Activated CD8-positive, alpha-beta T cell treated with anti-CD3 and anti-CD28 coated beads, Interleukin-2, amount 10 ng/mL, durations not matched to agents 7 days and 5 days (primary cell): ENCODE measurements at regions not wholly inside any gene's neighbourhood (a gene's known extent, or its start where the extent isn't known, plus 50 kb on each side); places are given as distances from the start of the nearest gene placed in this dataset.

Experiments
- ATAC-seq: fragments of 150-1000 bp; cut with Tn5 transposase; one replicate; pipeline ENCODE4 v1.10.0; 2021; ENCODE audit warnings: moderate library complexity
- CTCF ChIA-PET: fragments of 350-600 bp; sonication (Branson Sonifier 250); formaldehyde crosslinking; loops from one replicate; lab custom pipeline; 2021; ENCODE audit warnings: antibody characterized with exemption; lab: Charles Lee
- POLR2A ChIA-PET: fragments of 350-600 bp; sonication (Branson Sonifier 250); formaldehyde crosslinking; loops from one replicate; lab custom pipeline; 2021; ENCODE audit warnings: antibody characterized with exemption; lab: Charles Lee
- DNase-seq: peaks from one replicate; pipeline ENCODE4 v3.0.0-alpha.2; 2020
- H3K27ac Mint-ChIP-seq: one replicate; pipeline ENCODE4 v1.8.0; 2021; ENCODE audit warnings: mild to moderate bottlenecking, mixed read lengths
- H3K27me3 Mint-ChIP-seq: one replicate; pipeline ENCODE4 v1.8.0; 2021; ENCODE audit warnings: low read depth, mixed read lengths
- H3K36me3 Mint-ChIP-seq: one replicate; pipeline ENCODE4 v1.8.0; 2021; ENCODE audit warnings: low read depth, mixed read lengths
- H3K4me1 Mint-ChIP-seq: one replicate; pipeline ENCODE4 v1.8.0; 2021; ENCODE audit warnings: low read depth, mixed read lengths
- H3K4me3 Mint-ChIP-seq: one replicate; pipeline ENCODE4 v1.8.0; 2021; ENCODE audit warnings: mild to moderate bottlenecking, mixed read lengths
- H3K9me3 Mint-ChIP-seq: one replicate; pipeline ENCODE4 v1.8.0; 2022; ENCODE audit warnings: mixed read lengths; ENCODE audit not compliant: insufficient read depth

- no peak for ATAC-seq
- Mint-ChIP-seq H3K9me3 (no peaks in the 10 kb centered on the region), H3K4me1 (no peaks in the 10 kb centered on the region), H3K27ac (no peak overlapping the region), H3K4me3 (no peak overlapping the region), H3K36me3 (no peaks in the 10 kb centered on the region), H3K27me3 (no peaks in the 10 kb centered on the region)
- ChIA-PET CTCF (no interaction called here), POLR2A (no interaction called here)
- DNase-seq = no peak
Measured at GRCh38 chr9:107815782-107816560, 326.4 kb upstream of the KLF4 start.

DNA sequence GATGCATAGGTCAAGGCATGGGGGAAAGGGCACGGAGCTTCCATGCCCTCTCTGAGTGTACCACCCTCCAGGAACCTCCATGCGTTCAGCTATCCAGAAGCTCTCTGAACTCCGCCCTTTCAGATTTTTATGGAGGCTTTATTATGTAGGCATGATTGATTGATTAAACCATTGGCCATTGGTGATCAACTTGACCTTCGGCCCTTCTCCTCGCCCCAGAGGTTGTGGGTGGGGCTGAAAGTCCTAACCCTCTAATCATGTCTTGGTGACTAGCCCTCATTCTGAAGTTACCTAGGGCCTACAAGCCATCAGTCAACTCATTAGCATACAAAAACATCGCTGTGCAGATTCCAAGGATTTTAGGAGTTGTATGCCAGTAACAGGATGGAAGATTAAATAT, 323.7 kb upstream of the KLF4 start:
- Mint-ChIP-seq H3K36me3 (no peaks in the 10 kb centered on the region), H3K4me3 (no peak overlapping the region)

DNA sequence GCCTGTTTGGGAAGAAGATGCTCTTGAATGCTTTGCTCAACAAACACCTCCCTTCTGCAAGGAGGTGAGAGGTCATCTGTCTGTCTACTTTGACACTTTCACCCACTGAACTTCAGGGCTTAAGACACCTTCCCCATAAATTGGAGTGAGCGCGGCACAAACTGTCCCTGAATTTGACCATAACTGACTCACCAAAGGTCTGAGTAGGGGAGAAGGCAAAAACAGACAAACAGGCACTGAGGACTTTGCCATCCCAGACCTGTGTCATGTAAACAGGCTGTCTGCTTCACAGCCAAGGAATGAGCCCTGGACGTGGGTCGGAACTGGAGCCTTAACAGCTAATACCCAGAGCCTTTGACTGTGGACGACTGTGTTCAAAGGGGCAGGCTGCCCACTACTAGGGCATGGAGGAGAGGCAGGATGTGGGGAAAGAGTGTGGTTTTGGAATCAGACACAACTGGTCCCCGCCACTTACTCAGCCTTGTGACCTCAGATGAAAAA, 320.9 kb upstream of the KLF4 start:
- H3K9me3 Mint-ChIP-seq = no peaks in the 10 kb centered on the region
- DNase-seq (no peak), ATAC-seq (no peak)
- H3K36me3 Mint-ChIP-seq = no peaks in the 10 kb centered on the region
- ChIA-PET CTCF (no interaction called here), POLR2A (no interaction called here)
- no peak overlapping the region for H3K4me3 Mint-ChIP-seq
- H3K27ac Mint-ChIP-seq = no peak overlapping the region
- no peaks in the 10 kb centered on the region for H3K27me3 Mint-ChIP-seq
- H3K4me1 Mint-ChIP-seq = no peaks in the 10 kb centered on the region

More for the DNA sequence above, 323.7 kb upstream of the KLF4 start:
- no peak for ATAC-seq
- H3K9me3 Mint-ChIP-seq = no peaks in the 10 kb centered on the region
- H3K4me1 Mint-ChIP-seq = no peaks in the 10 kb centered on the region
- H3K27me3 Mint-ChIP-seq = no peaks in the 10 kb centered on the region
- DNase-seq = no peak
- H3K27ac Mint-ChIP-seq = no peak overlapping the region
- CTCF ChIA-PET = no interaction called here
- POLR2A ChIA-PET = no interaction called here

GRCh38 chr9:107809871-107810460, 320.4 kb upstream of the KLF4 start:
- no peaks in the 10 kb centered on the region for H3K36me3 Mint-ChIP-seq
- DNase-seq (no peak), ATAC-seq (no peak)
- H3K27me3 Mint-ChIP-seq = no peaks in the 10 kb centered on the region
- no peaks in the 10 kb centered on the region for H3K9me3 Mint-ChIP-seq
- CTCF ChIA-PET = no interaction called here
- no peaks in the 10 kb centered on the region for H3K4me1 Mint-ChIP-seq
- no peak overlapping the region for H3K4me3 Mint-ChIP-seq
- no peak overlapping the region for H3K27ac Mint-ChIP-seq
- POLR2A ChIA-PET = interaction anchor here (0.6 kb wide), 1 partner anchor 130 kb away, joined by 4 read pairs; no protein-coding TSS in a partner anchor

DNA sequence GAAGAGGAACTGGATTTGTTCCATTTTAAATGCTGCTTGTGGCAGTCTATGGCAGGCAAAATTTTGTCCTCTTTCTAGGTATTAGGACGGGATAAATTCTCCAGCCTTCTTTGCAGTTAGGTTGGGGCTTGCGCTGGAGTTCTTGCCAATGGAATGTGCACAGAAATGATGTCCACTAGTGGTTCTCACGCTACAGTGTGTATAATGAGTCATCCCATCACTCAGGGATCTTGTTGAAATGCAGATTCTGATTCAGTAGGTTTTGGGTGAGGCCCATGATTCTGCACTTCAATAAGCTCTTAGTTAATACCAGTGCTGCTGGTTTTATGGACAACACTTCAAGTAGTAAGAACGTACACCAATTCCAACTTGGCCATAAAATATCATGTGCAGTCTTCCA, 317.6 kb upstream of the KLF4 start:
- no peak overlapping the region for H3K4me3 Mint-ChIP-seq

DNA sequence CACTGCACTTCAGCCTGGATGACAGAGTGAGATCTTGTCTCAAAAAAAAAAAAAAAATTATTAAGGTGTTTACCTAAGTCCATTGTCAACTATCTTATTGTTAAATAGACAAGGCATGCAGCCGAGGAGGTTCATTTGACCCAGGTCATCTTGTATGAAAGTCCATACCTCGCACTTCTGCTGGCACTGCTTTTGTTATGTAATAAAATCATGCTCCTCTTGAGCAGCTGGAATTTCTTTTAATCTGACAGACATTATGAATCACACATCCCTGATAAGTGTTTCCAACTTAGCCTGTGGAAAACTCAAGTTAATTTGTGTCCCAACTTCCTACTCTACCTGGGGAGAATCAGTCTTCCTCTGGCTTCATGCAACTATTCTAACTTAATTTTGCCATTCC, 315.6 kb upstream of the KLF4 start:
- Mint-ChIP-seq H3K36me3 (no peaks in the 10 kb centered on the region), H3K27ac (no peak overlapping the region), H3K9me3 (no peaks in the 10 kb centered on the region), H3K4me3 (no peak overlapping the region), H3K27me3 (no peaks in the 10 kb centered on the region), H3K4me1 (no peaks in the 10 kb centered on the region)
- ChIA-PET CTCF (no interaction called here), POLR2A (no interaction called here)
- DNase-seq (no peak), ATAC-seq (no peak)

More for the DNA sequence above, 317.6 kb upstream of the KLF4 start:
- Mint-ChIP-seq H3K9me3 (no peaks in the 10 kb centered on the region), H3K36me3 (no peaks in the 10 kb centered on the region), H3K4me1 (no peaks in the 10 kb centered on the region), H3K27me3 (no peaks in the 10 kb centered on the region), H3K27ac (no peak overlapping the region)
- no peak for ATAC-seq
- ChIA-PET CTCF (no interaction called here), POLR2A (no interaction called here)
- no peak for DNase-seq

DNA sequence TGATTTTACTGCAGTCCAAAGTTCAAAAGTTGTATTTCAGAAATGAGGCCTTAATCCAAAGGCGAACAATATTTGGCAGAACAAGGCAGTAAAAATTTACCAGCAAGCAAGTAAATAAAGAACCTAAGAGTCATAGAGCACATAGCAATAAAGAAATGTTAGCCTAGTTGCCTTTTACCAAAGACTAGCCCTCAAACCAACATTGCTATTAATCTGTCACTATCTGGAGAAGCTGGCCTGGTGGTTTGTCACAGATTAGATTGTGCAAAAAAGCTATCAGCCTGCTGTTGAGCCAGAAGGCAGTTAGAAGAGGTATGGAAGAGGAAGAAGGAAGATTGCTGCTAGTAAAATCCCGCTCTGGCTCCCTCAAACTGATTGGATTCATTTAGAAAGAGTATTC, 304.7 kb upstream of the KLF4 start:
- no peaks in the 10 kb centered on the region for H3K27me3 Mint-ChIP-seq
- CTCF ChIA-PET = no interaction called here
- H3K4me1 Mint-ChIP-seq = no peaks in the 10 kb centered on the region
- POLR2A ChIA-PET = no interaction called here
- ATAC-seq (no peak), DNase-seq (no peak)
- no peaks in the 10 kb centered on the region for H3K9me3 Mint-ChIP-seq
- no peak overlapping the region for H3K4me3 Mint-ChIP-seq
- no peaks in the 10 kb centered on the region for H3K36me3 Mint-ChIP-seq
- no peak overlapping the region for H3K27ac Mint-ChIP-seq

GRCh38 chr9:107793541-107793940, 304.0 kb upstream of the KLF4 start:
- H3K27ac Mint-ChIP-seq = no peak overlapping the region
- DNase-seq = no peak
- POLR2A ChIA-PET = no interaction called here
- H3K4me1 Mint-ChIP-seq = no peaks in the 10 kb centered on the region
- no peaks in the 10 kb centered on the region for H3K36me3 Mint-ChIP-seq
- no peak for ATAC-seq
- CTCF ChIA-PET = no interaction called here
- no peak overlapping the region for H3K4me3 Mint-ChIP-seq
- no peaks in the 10 kb centered on the region for H3K27me3 Mint-ChIP-seq
- no peaks in the 10 kb centered on the region for H3K9me3 Mint-ChIP-seq

DNA sequence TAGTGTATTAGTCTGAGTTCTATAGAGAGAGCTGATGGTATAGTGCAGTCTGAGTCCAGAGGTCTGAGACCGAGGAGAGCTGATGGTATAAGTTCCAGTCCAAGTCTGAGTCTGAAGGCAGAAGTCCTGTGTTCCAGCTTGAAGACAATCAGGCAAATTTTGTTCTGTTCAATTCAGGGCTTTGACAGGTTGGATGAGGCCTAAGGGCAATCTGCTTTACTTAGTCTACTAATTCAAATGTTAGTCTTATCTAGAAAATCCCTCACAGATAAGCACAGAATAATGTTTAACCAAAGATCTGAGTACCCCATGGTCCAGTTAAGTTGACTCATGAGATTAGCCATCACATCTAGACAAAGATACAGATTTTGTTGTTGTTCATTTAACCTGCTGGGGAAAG, 303.0 kb upstream of the KLF4 start:
- Mint-ChIP-seq H3K36me3 (no peaks in the 10 kb centered on the region), H3K27ac (no peak overlapping the region), H3K4me3 (no peak overlapping the region), H3K9me3 (no peaks in the 10 kb centered on the region), H3K27me3 (no peaks in the 10 kb centered on the region), H3K4me1 (no peaks in the 10 kb centered on the region)
- ChIA-PET POLR2A (no interaction called here), CTCF (no interaction called here)
- DNase-seq = no peak
- ATAC-seq = no peak

DNA sequence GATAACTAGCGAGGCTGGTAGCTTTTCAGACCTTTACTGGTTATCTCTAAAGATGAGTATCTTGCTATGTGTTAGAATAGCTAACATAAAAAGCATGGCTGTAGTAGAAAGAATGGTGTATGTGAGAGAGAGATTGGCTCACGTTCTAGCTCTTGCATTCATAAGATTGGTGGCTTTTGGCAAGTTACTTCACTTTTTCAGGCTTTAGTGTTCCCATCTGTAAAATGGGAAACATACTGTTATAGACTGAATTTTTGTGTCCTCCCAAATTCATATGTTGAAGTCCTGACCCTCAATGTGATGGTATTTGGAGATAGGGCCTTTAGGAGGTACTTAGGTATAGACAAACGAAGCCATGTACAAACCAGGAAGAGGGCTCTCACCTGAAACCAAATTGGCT, 302.4 kb upstream of the KLF4 start:
- no peaks in the 10 kb centered on the region for H3K9me3 Mint-ChIP-seq
- no peak overlapping the region for H3K27ac Mint-ChIP-seq
- CTCF ChIA-PET = no interaction called here
- POLR2A ChIA-PET = no interaction called here
- no peak for DNase-seq
- no peaks in the 10 kb centered on the region for H3K27me3 Mint-ChIP-seq
- ATAC-seq = no peak
- H3K4me3 Mint-ChIP-seq = no peak overlapping the region
- no peaks in the 10 kb centered on the region for H3K36me3 Mint-ChIP-seq
- H3K4me1 Mint-ChIP-seq = no peaks in the 10 kb centered on the region

DNA sequence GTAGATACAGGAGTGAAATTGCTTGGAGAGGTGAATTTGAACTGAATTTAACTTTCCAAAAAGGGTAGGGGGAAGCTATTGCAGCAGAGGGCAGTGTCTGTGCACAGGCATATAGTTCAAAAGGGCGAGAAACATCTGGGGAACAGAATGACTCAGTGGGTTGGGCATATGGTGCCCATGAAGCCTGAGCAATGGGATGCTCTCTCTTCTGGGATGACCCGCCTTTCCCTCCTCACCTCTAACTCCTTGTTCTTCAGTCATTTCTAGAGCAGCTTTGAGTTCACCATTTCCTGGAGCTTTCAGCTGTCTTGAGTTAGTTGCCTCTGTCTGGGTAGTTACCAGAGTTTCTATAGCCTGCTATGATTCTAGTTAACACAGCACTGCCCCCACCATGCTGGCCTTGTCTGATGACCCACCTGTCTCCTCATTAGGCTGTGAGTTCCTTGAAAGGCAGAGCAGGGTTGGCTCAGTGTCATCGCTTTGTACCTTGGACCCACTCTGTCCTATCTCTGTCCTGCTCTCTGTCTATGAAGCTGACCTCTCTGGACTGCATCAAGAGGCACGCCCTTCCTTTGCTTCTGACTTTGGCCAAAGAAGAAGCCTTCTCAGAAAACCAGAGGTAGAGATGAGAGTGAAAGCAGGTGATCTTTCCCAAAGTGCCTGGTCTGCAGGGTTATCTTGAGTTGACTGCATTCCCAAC, 299.6 kb upstream of the KLF4 start:
- Mint-ChIP-seq H3K36me3 (no peaks in the 10 kb centered on the region), H3K9me3 (no peaks in the 10 kb centered on the region), H3K27me3 (no peaks in the 10 kb centered on the region), H3K4me3 (no peak overlapping the region), H3K27ac (no peak overlapping the region), H3K4me1 (no peaks in the 10 kb centered on the region)
- ChIA-PET POLR2A (no interaction called here), CTCF (no interaction called here)
- DNase-seq = no peak
- ATAC-seq = no peak

GRCh38 chr9:107786561-107786960, 297.0 kb upstream of the KLF4 start:
- ATAC-seq = no peak
- ChIA-PET CTCF (no interaction called here), POLR2A (no interaction called here)
- Mint-ChIP-seq H3K36me3 (no peaks in the 10 kb centered on the region), H3K27me3 (no peaks in the 10 kb centered on the region), H3K9me3 (no peaks in the 10 kb centered on the region), H3K27ac (no peak overlapping the region), H3K4me3 (no peak overlapping the region), H3K4me1 (no peaks in the 10 kb centered on the region)
- DNase-seq = no peak
